K562 (cell line): ENCODE measurements at regions not wholly inside any gene's neighbourhood (a gene's known extent, or its start where the extent isn't known, plus 50 kb on each side); places are given as distances from the start of the nearest gene placed in this dataset.

Experiments used
- ATAC-seq: fragments of 200-7000 bp; cut with Tn5 transposase; 3 replicates; pipeline ENCODE4 v1.9.1; 2020; ENCODE audit warnings: moderate library complexity
- BruUV-seq: library from RNA; stranded (reverse); fragments of 400-500 nt; replicated peaks from 2 replicates; lab custom pipeline; 2021; lab: Mats Ljungman, UMichigan
- CTCF ChIA-PET: fragments of 300-600 bp; formaldehyde crosslinking; extraction: SDS; loops from one replicate; lab custom pipeline; 2021; ENCODE audit warnings: low intra/inter-chr PET ratio; lab: Yijun Ruan, JAX
- POLR2A ChIA-PET: fragments of 300-600, 350-650 bp; sonication (Branson Sonifier 250); formaldehyde crosslinking; extraction: SDS; loops from one replicate; lab custom pipeline; 2021; ENCODE audit warnings: antibody characterized with exemption, inconsistent platforms; lab: Yijun Ruan, JAX
- DNase-seq, 4 experiments: peaks; one replicate each; pipeline versions ENCODE4 v3.0.0 to v3.0.0-alpha.2; 2011 to 2018; ENCODE audit warnings: low spot score in 3 of 4, mixed read lengths in 3 of 4; ENCODE audit errors: extremely low read depth in 1 of 4
- FAIRE-seq: peaks from 2 replicates; lab custom pipeline; 2011; peaks lifted over from hg19 to GRCh38; lab: Jason Lieb, UNC
- H2AFZ ChIP-seq: 2 replicates; pipeline ENCODE4 v1.6.0; 2011; ENCODE audit warnings: low read depth, low read length, control low read depth, inconsistent platforms
- H3K27ac ChIP-seq: fragments of 200-600 bp; 3 replicates; pipeline ENCODE4 v1.8.0; 2011; ENCODE audit warnings: low read depth, mild to moderate bottlenecking, control low read depth, inconsistent platforms, low read length, moderate library complexity, mixed read lengths; ENCODE audit errors: extremely low read depth
- H3K27me3 ChIP-seq, 2 experiments: fragments of 300-600 bp in 1 of 2; 2 replicates in 1 of 2; 3 replicates in 1 of 2; pipeline versions ENCODE4 v1.6.0 to v1.8.0; 2011; ENCODE audit warnings: inconsistent platforms in 2 of 2, low read length in 2 of 2, mild to moderate bottlenecking in 1 of 2, mixed read lengths in 1 of 2, moderate library complexity in 1 of 2; ENCODE audit not compliant: control insufficient read depth in 2 of 2, insufficient read depth in 2 of 2
- H3K36me3 ChIP-seq: fragments of 300-600 bp; 3 replicates; pipeline ENCODE4 v1.8.0; 2011; ENCODE audit warnings: mild to moderate bottlenecking, low read length, inconsistent platforms; ENCODE audit not compliant: control insufficient read depth, insufficient read depth
- H3K4me1 ChIP-seq, 2 experiments: fragments of 200-600 bp in 1 of 2; replicated peaks in 1 of 2; 2 replicates in 1 of 2; 3 replicates in 1 of 2; pipeline versions ENCODE4 v1.5.1 to v1.8.0; 2011; ENCODE audit warnings: inconsistent platforms in 2 of 2, low read length in 2 of 2, mild to moderate bottlenecking in 1 of 2, mixed read lengths in 1 of 2, moderate library complexity in 1 of 2; ENCODE audit not compliant: control insufficient read depth in 2 of 2, insufficient read depth in 2 of 2
- H3K4me2 ChIP-seq: 2 replicates; pipeline ENCODE4 v1.6.1; 2011; ENCODE audit warnings: low read length, control low read depth, inconsistent platforms, mixed read lengths; ENCODE audit not compliant: insufficient read depth
- H3K4me3 ChIP-seq: fragments of 200-600 bp; sonication (generic), shearing (Covaris generic); 2 replicates; pipeline ENCODE4 v1.5.1; 2016; ENCODE audit warnings: control low read depth, inconsistent platforms
- H3K79me2 ChIP-seq: fragments of 200-600 bp; 3 replicates; pipeline ENCODE4 v1.8.0; 2011; ENCODE audit warnings: low read length, inconsistent platforms; ENCODE audit not compliant: control insufficient read depth, insufficient read depth
- H3K9ac ChIP-seq, 2 experiments: 2 replicates each; pipeline versions ENCODE4 v1.6.0 to v1.6.1; 2011; ENCODE audit warnings: low read depth in 2 of 2, low read length in 2 of 2, control low read depth in 1 of 2, inconsistent platforms in 1 of 2, mild to moderate bottlenecking in 1 of 2, mixed read lengths in 1 of 2; ENCODE audit not compliant: insufficient read depth in 1 of 2
- H3K9me1 ChIP-seq: one replicate; pipeline ENCODE4 v1.6.0; 2011; ENCODE audit warnings: inconsistent platforms, mild to moderate bottlenecking, low read length, moderate library complexity; ENCODE audit not compliant: control insufficient read depth, insufficient read depth
- H3K9me3 ChIP-seq: replicated peaks from 2 replicates; pipeline ENCODE4 v1.5.1; 2011; ENCODE audit warnings: low read depth, low read length, inconsistent platforms; ENCODE audit not compliant: control insufficient read depth, insufficient read depth
- H4K20me1 ChIP-seq: replicated peaks from 2 replicates; pipeline ENCODE4 v1.6.1; 2011; ENCODE audit warnings: low read length, inconsistent platforms, mixed read lengths; ENCODE audit not compliant: control insufficient read depth, insufficient read depth
- BCOR ChIP-seq: fragments of 450-650 bp; IDR thresholded peaks from 2 replicates; pipeline ENCODE4 v1.6.1; 2016
- BRF1 ChIP-seq: IDR thresholded peaks from 3 replicates; pipeline ENCODE4 v1.6.1; 2011; ENCODE audit warnings: borderline replicate concordance, mild to moderate bottlenecking; ENCODE audit not compliant: insufficient read length; ENCODE audit errors: extremely low read depth
- HLTF ChIP-seq: fragments of 450-650 bp; IDR thresholded peaks from 2 replicates; pipeline ENCODE4 v1.6.1; 2016
- IFI16 ChIP-seq: fragments of 250-450 bp; sonication (Bioruptor Pico); IDR thresholded peaks from 2 replicates; pipeline ENCODE4 v2.1.2; 2022; ENCODE audit warnings: mild to moderate bottlenecking, inconsistent platforms
- KLF10 ChIP-seq: fragments of 250-450 bp; sonication (Bioruptor Pico); IDR thresholded peaks from 2 replicates; pipeline ENCODE4 v1.6.1; 2021; ENCODE audit warnings: matching md5 sums
- MCM3 ChIP-seq: fragments of 450-650 bp; IDR thresholded peaks from 2 replicates; pipeline ENCODE4 v1.6.1; 2016
- RBM22 ChIP-seq: fragments of 200-400 bp; formaldehyde crosslinking; IDR thresholded peaks from 2 replicates; pipeline ENCODE4 v1.6.1; 2018; ENCODE audit warnings: low read length, low read depth; ENCODE audit not compliant: poor library complexity, severe bottlenecking
- RFX1 ChIP-seq: fragments of 450-650 bp; IDR thresholded peaks from 2 replicates; pipeline ENCODE4 v1.6.1; 2016; ENCODE audit warnings: mild to moderate bottlenecking, moderate library complexity
- SMARCA5 ChIP-seq: fragments of 450-650 bp; IDR thresholded peaks from 2 replicates; pipeline ENCODE4 v1.6.1; 2016
- TBL1XR1 ChIP-seq, 2 experiments: IDR thresholded peaks; 2 replicates each; pipeline ENCODE4 v1.6.1; 2012; ENCODE audit warnings: improper control_type of control experiment in 2 of 2, low read length in 2 of 2, mild to moderate bottlenecking in 1 of 2
- TCF3 ChIP-seq: sonication (generic); formaldehyde crosslinking; IDR thresholded peaks from 2 replicates; pipeline ENCODE4 v1.4.0; 2020; ENCODE audit warnings: mild to moderate bottlenecking, missing genetic modification reagents
- ZNF212 ChIP-seq: fragments of 450-650 bp; formaldehyde crosslinking; IDR thresholded peaks from 2 replicates; pipeline ENCODE4 v1.4.0; 2020; ENCODE audit warnings: mild to moderate bottlenecking
- ZNF324 ChIP-seq: fragments of 250-450 bp; sonication (Bioruptor Pico); IDR thresholded peaks from 2 replicates; pipeline ENCODE4 v1.4.0; 2020; ENCODE audit warnings: mild to moderate bottlenecking
- ZNF57 ChIP-seq: fragments of 450-650 bp; formaldehyde crosslinking; IDR thresholded peaks from 2 replicates; pipeline ENCODE4 v1.4.0; 2020; ENCODE audit warnings: mild to moderate bottlenecking, moderate library complexity
- WGBS: fragments of 100-300 bp; shearing (Covaris generic); methylation state at CpG from one replicate; pipeline ENCODE4 v1.1.6; 2016; ENCODE audit warnings: low coverage, mixed read lengths; ENCODE audit not compliant: insufficient coverage; ENCODE audit errors: missing lambda C conversion rate; 5-methylcytosine and 5-hydroxymethylcytosine counted together
- in situ Hi-C: fragments of 300-500 bp; cut with MboI; formaldehyde crosslinking; loops from 4 replicates; pipeline ENCODE4 v1.15.0; 2018; ENCODE audit warnings: inconsistent platforms, mixed read lengths
- intact Hi-C: fragments of 100-400 bp; cut with micrococcal nuclease; formaldehyde crosslinking; loops from 2 replicates; pipeline ENCODE4 v1.14.2; 2022
- TF ChIP-seq, protein P1 (sequence below): fragments of 450-650 bp; formaldehyde crosslinking; IDR thresholded peaks from 2 replicates; pipeline ENCODE4 v1.4.0; 2020; ENCODE audit warnings: mild to moderate bottlenecking, moderate library complexity
- TF ChIP-seq, protein P2 (sequence below): fragments of 450-650 bp; IDR thresholded peaks from 2 replicates; pipeline ENCODE4 v1.6.1; 2017; ENCODE audit warnings: antibody characterized with exemption, mild to moderate bottlenecking
- TF ChIP-seq, protein P3 (sequence below): fragments of 250-450 bp; sonication (Bioruptor Pico); IDR thresholded peaks from 2 replicates; pipeline ENCODE4 v1.4.0; 2020; ENCODE audit warnings: mild to moderate bottlenecking

DNA sequence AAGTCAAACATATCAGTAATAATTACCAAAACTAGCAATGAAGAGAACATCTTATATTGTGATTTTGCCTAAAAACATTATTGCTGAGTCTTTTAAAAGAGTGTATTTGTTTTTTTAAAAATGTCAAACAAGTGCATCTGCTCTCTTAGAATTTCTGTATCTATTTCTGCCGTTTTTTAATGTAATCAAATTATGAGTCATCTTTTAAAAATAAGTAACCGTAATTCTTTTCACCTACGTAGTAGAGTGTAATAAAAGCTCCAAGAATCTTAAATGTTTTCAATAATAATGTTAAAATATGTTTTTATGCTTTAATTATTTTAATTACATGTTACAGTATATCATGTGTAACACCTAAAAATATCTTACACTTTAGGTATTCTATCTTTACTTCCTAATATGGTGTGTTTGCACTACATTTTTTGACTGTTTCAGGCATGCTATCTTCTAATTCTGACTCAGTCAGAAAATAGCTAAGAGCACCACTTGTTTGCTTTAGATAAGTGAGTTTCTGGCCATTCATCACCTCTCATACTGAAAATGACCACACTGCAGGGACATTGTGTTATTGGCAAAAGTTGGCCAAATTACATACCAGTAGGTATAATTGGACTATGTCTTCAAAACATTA is 368.5 kb downstream of the PCDH7 start:
- H3K79me2 ChIP-seq = no peaks in the 10 kb centered on the region
- no peak for TF ChIP-seq BCOR
- no peak for TF ChIP-seq KLF10 (CRISPR knock-in tag)
- TF ChIP-seq ZNF57 (CRISPR knock-in tag) = no peak
- TF ChIP-seq RFX1 = no peak
- TF ChIP-seq TBL1XR1 (IDR thresholded peaks at IDR 0.05; ENCODE audit: low read length in 2 of 2) = no peak
- TF ChIP-seq, protein P1, sequence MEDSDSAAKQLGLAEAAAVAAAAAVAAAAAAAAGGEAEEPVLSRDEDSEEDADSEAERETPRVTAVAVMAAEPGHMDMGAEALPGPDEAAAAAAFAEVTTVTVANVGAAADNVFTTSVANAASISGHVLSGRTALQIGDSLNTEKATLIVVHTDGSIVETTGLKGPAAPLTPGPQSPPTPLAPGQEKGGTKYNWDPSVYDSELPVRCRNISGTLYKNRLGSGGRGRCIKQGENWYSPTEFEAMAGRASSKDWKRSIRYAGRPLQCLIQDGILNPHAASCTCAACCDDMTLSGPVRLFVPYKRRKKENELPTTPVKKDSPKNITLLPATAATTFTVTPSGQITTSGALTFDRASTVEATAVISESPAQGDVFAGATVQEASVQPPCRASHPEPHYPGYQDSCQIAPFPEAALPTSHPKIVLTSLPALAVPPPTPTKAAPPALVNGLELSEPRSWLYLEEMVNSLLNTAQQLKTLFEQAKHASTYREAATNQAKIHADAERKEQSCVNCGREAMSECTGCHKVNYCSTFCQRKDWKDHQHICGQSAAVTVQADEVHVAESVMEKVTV = no peak
- TF ChIP-seq SMARCA5 = no peak
- no peak for TF ChIP-seq TCF3 (CRISPR knock-in tag)
- TF ChIP-seq MCM3 = no peak
- no peak for TF ChIP-seq ZNF324 (CRISPR knock-in tag)
- TF ChIP-seq, protein P2, sequence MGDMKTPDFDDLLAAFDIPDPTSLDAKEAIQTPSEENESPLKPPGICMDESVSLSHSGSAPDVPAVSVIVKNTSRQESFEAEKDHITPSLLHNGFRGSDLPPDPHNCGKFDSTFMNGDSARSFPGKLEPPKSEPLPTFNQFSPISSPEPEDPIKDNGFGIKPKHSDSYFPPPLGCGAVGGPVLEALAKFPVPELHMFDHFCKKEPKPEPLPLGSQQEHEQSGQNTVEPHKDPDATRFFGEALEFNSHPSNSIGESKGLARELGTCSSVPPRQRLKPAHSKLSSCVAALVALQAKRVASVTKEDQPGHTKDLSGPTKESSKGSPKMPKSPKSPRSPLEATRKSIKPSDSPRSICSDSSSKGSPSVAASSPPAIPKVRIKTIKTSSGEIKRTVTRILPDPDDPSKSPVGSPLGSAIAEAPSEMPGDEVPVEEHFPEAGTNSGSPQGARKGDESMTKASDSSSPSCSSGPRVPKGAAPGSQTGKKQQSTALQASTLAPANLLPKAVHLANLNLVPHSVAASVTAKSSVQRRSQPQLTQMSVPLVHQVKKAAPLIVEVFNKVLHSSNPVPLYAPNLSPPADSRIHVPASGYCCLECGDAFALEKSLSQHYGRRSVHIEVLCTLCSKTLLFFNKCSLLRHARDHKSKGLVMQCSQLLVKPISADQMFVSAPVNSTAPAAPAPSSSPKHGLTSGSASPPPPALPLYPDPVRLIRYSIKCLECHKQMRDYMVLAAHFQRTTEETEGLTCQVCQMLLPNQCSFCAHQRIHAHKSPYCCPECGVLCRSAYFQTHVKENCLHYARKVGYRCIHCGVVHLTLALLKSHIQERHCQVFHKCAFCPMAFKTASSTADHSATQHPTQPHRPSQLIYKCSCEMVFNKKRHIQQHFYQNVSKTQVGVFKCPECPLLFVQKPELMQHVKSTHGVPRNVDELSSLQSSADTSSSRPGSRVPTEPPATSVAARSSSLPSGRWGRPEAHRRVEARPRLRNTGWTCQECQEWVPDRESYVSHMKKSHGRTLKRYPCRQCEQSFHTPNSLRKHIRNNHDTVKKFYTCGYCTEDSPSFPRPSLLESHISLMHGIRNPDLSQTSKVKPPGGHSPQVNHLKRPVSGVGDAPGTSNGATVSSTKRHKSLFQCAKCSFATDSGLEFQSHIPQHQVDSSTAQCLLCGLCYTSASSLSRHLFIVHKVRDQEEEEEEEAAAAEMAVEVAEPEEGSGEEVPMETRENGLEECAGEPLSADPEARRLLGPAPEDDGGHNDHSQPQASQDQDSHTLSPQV = no peak
- TF ChIP-seq ZNF212 = no peak
- no peak for TF ChIP-seq IFI16 (CRISPR knock-in tag)
- TF ChIP-seq, protein P3, sequence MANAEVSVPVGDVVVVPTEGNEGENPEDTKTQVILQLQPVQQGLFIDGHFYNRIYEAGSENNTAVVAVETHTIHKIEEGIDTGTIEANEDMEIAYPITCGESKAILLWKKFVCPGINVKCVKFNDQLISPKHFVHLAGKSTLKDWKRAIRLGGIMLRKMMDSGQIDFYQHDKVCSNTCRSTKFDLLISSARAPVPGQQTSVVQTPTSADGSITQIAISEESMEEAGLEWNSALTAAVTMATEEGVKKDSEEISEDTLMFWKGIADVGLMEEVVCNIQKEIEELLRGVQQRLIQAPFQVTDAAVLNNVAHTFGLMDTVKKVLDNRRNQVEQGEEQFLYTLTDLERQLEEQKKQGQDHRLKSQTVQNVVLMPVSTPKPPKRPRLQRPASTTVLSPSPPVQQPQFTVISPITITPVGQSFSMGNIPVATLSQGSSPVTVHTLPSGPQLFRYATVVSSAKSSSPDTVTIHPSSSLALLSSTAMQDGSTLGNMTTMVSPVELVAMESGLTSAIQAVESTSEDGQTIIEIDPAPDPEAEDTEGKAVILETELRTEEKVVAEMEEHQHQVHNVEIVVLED (CRISPR knock-in tag) = no peak
- no peak for TF ChIP-seq RBM22
- no peak for TF ChIP-seq BRF1
- TF ChIP-seq HLTF = no peak

More for the DNA sequence above, 368.5 kb downstream of the PCDH7 start:
- no peak for FAIRE-seq
- no peak overlapping the region for H3K4me3 ChIP-seq
- ChIA-PET CTCF (no interaction called here), POLR2A (no interaction called here)
- H3K4me1 ChIP-seq = no peaks in the 10 kb centered on the region
- H3K4me2 ChIP-seq = no peak overlapping the region
- no peaks in the 10 kb centered on the region for H3K27me3 ChIP-seq
- WGBS = 4% methylated on average over 3 of the region's 3 CpGs
- H3K9me3 ChIP-seq = no peaks in the 10 kb centered on the region
- ATAC-seq = no peak
- BruUV-seq = no TSS peak
- no peaks in the 10 kb centered on the region for H4K20me1 ChIP-seq
- intact Hi-C loops (no loop called here), in situ Hi-C loops (no loop called here)
- no peak overlapping the region for H2AFZ ChIP-seq
- no peak overlapping the region for H3K27ac ChIP-seq
- H3K9ac ChIP-seq = no peak overlapping the region
- no peaks in the 10 kb centered on the region for H3K9me1 ChIP-seq
- no peaks in the 10 kb centered on the region for H3K36me3 ChIP-seq
- DNase-seq = peak in 1 of 4 experiments; percentile 0
